ENCODE measurements at regions not wholly inside any gene's neighbourhood (a gene's known extent, or its start where the extent isn't known, plus 50 kb on each side); places are given as distances from the start of the nearest gene placed in this dataset.

- TF ChIP-seq HMGXB3 (CRISPR knock-in tag; IDR thresholded peaks at IDR 0.05; ENCODE audit: borderline replicate concordance) = peak; percentile 80
- no peak for TF ChIP-seq THAP8 (CRISPR knock-in tag; IDR thresholded peaks at IDR 0.05; ENCODE audit: borderline replicate concordance)
- no peak for TF ChIP-seq ZSCAN30 (CRISPR knock-in tag; IDR thresholded peaks at IDR 0.05)
- 0 out of 2 replicates have a peak, but pooled peaks have one; percentile 35 for TF ChIP-seq ARHGAP35 (CRISPR knock-in tag; IDR thresholded peaks at IDR 0.05; ENCODE audit: borderline replicate concordance)
- TF ChIP-seq ZNF256 (CRISPR knock-in tag; conservative IDR thresholded peaks at IDR 0.05) = no peak
- no peak for TF ChIP-seq ZNF546 (CRISPR knock-in tag; conservative IDR thresholded peaks at IDR 0.05)
- no peak for TF ChIP-seq ZBTB42 (CRISPR knock-in tag; IDR thresholded peaks at IDR 0.05)
- TF ChIP-seq MED1 (CRISPR knock-in tag; IDR thresholded peaks at IDR 0.05) = peak; percentile 96
- no peak for TF ChIP-seq ZNF687 (CRISPR knock-in tag; IDR thresholded peaks at IDR 0.05)
- peak; percentile 69 for TF ChIP-seq SKI (IDR thresholded peaks at IDR 0.05; ENCODE audit: partially characterized antibody)
- peak; percentile 83; the same call in 1 of the 2 replicates for TF ChIP-seq ZBTB43 (CRISPR knock-in tag; conservative IDR thresholded peaks at IDR 0.05)
- no peak for TF ChIP-seq ATF5 (CRISPR knock-in tag; IDR thresholded peaks at IDR 0.05; ENCODE audit: low read depth)
- peak; percentile 63; the same call in 1 of the 2 replicates for TF ChIP-seq BRCA1 (CRISPR knock-in tag; IDR thresholded peaks at IDR 0.05)
- TF ChIP-seq NFE2 (CRISPR knock-in tag; IDR thresholded peaks at IDR 0.05) = no peak
- TF ChIP-seq CHD4 (IDR thresholded peaks at IDR 0.05; ENCODE audit: borderline replicate concordance, low read length) = no peak
- TF ChIP-seq HMGA1 (CRISPR knock-in tag; conservative IDR thresholded peaks at IDR 0.05) = no peak
- TF ChIP-seq RARA (CRISPR knock-in tag; IDR thresholded peaks at IDR 0.05) = peak; percentile 99
- TF ChIP-seq NR3C1 (CRISPR knock-in tag; IDR thresholded peaks at IDR 0.05) = no peak
- no peak for TF ChIP-seq NRL (CRISPR knock-in tag; IDR thresholded peaks at IDR 0.05; ENCODE audit: borderline replicate concordance)
- no peak for TF ChIP-seq RAD21 (CRISPR knock-in tag; IDR thresholded peaks at IDR 0.05)
Observed at GRCh38 chr5:158461240-158461854, 602.4 kb upstream of the CLINT1 start (continued).
